HPDE6-E6E7 (cell line): ENCODE measurements at regions not wholly inside any gene's neighbourhood (a gene's known extent, or its start where the extent isn't known, plus 50 kb on each side); places are given as distances from the start of the nearest gene placed in this dataset.

ENCODE experiments used
- DNase-seq: peaks from one replicate; pipeline ENCODE4 v3.0.0; 2011; ENCODE audit warnings: missing footprints; ENCODE audit errors: extremely low spot score

DNA sequence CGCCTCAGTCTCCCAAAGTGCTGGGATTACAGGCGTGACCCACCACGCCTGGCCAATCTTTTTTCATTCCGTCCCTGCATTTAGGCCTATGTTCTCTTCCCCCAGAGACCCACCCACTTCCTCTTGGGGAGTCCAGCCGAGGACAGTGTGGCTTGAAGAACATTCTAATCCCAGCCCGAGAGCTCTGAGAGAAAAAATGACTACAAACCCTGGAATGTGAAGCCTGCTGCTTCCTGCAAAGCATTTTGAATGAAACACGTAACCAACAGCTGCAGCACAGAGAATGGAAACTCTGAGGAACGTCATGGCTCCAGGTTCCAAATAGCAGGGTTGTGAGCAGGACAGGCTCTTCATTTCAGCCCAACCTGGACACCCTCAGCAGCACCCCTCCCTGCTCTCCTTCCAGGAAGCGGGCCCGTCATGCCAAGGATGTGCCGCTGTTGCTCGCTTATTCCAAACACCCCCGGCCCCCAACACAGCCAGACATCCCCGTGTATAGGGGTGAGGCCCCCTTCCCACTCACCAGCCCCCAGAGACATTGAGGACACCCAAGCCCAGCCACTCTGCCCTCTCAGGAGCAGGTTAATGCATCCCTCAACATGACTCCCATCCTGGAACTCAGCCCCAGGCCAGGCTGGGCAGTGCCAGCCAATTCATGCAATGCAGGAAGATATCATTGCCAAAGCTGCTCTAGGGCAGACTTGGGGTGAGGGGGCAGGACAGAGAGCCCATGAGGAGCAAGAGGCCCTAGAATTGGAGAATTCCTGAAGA, 139.8 kb downstream of the ZFP36L2 start:
- peak; percentile 92 for DNase-seq

DNA sequence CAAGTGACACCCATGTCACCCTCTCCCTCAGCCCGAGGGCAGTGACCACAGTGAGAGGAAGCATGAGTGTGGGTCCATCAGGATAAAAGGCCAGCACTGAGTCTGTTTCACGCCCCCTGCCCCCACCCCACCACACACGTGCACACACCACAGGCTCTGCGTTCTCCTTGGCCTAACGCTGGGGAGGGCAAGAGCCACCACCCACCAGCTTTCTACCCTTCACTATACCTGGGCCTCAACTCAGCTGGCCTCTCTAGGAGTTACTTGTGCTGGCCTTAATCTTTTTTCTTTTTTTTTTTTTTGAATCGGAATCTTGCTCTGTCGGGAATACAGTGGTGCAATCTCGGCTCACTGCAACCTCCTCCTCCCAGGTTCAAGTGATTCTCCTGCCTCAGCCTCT, 140.5 kb downstream of the ZFP36L2 start:
- no peak for DNase-seq

DNA sequence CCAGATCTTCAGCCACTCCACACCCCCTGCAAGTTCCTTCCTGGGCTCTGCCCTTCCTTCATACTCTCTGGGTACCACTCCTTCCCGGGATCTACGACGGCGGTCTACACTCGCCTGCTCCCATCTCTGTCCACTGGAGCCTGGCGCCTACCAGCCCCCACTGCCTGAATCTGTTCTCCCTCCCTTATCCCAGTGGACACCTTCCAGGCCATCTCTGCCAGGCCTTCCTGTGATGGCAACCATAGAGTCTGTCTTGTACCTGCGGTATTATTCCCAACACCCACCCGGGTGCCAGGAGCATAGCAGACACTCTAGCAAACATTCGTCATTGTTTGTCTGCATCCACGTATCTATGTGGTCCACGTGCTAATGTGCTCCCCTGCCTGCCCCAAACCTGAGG, 140.9 kb downstream of the ZFP36L2 start:
- no peak for DNase-seq

DNA sequence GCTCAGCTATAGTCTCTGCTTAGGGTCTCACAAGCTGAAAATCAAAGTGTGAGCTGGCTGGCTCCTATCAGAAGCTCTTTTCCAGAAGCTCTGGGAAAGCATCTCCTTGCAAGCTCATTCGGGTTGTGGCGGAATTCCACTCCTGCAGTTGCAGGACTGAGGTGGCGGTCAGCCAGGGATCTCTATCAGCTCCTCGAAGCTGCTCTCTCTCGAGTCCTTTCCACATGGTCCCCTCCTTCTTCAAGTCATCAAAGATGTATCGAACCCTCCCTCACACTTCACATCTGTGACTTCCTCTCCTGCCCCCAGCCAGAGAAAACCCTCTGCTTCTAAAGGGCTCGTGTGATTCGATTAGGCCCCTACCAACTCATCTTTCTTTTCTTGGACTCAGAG, 141.7 kb downstream of the ZFP36L2 start:
- no peak for DNase-seq

DNA sequence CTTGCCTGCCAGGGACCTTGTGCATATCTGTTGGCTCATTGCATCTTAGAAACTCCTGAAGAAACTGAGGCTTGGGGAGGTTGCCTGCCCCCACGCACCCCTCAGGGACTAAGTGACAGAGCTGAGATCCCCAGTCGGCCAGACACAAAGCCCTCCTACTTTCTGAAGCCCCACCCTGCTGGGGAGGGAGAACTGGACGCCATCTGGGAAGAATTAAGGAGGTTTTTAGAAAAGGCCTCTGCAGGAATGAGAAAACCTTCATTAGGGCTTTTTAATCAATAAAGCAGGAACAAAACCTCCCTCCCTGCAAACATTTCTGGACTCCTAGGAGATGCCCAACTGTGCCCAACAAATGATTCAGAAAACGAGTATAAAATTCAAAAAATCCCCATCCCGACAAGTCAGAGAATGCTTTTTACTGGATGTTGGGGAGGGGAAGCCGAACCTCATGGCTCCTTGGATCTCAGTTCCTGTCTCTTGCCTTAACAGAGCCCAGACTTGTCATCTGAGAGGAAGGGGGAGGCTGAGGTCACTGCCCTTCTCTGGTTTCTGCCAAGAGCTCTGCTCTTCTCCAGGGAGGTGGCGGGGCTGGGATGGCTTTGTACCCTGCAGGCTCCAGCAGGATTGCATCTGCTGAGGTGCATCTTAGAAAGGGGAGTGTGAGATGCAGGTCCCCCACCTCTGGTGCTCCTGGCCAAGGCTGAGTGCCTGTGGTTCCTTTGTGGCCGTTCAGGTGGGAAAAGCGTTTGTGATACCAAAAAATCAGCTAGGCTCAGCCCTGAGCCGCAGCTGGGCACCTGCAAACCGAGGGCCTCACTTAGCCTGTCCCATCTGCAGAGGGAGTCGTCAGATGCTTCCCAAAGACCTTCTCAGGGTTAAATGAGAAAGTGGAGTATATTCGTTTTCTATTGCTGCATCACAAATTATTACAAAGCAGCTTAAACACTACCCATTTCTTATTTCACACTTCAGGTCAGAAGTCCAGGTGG, 142.4 kb downstream of the ZFP36L2 start:
- DNase-seq, result peak; percentile 54

DNA sequence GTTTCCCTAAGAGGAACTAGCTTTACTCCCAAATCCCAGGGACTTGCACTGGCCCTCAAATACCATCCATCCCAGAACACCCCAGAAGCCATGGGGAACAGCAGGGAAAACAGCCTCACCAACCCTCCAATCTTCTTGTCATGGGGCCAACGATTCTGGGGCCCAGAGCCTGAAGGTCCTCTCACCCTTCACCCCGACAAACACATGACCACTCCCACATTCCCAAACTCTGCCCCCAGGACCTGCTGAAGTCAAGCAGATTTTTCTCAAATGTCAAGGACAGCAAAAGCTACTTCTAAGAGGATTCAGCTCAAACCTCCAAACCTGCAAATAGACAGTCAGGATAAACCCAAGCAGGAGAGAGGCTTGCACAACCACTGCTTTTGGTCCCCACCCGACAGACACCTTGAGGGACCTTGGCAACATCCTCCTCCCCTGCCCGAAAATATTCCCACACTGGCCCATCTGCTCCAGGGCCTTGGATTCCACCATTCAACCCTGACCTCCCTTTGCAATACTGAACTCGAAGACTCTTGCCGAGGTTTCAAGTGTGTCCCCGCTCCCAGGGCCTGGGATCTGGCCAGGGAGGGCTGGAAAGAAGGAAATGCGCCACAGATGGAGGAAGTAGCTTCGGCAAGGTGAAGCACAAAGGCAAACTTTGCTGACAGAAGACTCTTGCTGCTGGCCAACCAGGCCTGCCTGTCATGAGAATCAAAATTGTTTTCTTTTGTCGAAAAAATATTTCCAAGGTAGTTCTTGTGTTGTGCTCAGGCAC, 143.3 kb downstream of the ZFP36L2 start:
- DNase-seq, result no peak

DNA sequence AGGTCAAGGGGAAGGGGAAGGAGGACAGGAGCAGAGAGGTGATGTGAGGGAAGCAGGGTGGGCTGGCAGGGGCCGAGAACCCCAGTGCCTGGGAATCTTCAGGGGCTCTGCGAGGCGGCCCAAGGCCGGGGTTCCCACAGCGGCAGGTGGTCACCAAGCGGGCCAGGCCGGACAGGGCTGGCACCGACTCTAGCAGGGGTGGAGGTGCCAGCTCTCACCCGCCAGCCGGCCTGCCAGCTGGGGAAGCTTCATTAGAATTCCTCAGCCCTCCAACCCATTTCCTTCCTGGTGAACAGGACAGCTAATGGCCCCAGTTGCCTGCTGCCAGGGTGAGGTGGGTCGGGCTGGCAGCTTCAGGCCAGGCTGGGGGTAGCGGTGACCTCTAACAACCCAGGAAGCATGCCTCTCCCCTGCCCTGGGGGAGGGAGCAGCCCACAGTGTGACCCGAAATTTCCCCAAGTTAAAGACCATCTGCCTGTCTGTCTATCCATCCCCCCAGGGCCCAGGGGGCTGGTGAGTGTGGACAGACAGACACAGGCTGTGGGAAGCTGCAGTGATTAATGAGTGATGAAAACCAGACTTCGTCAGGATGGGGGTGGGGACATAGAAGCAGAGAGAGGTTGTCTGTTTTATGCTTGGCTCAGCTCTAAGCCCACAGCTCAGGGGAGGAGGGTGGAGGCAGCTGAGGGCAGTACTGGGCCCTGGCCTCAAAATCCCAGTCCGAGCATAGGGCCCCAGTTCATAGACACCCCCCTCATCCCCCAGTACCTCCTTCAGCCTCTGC, 144.1 kb downstream of the ZFP36L2 start:
- no peak for DNase-seq

DNA sequence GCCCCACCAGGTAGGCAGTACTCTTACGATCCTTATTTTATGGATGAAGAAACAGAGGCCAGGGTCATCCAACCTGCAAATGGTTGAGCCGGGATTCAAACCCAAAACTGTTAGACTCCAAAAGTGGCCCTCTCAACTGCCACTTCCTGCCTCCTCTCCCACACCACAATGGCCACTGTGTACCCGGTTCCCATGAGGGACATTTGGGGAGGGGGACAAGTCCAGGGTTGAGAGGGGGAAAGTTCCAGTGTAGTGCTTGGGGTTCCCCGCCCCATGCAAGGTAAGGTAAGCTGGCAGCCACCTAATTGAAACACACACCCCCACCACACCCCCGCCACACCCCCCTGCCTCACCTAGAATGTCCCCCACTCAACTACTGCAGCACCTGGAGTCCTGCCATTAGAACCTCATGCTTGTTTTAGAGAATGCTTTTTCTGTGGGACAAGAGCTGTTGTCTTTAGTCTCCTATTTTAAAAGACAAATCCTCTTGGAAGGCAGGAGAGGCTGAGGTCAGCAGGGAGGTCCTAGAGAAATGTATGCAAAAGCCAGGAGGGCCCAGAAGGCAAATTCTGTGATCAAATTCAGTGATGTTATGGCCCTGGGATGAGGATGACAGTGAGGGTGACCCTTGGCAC, 145.2 kb downstream of the ZFP36L2 start:
- no peak for DNase-seq

DNA sequence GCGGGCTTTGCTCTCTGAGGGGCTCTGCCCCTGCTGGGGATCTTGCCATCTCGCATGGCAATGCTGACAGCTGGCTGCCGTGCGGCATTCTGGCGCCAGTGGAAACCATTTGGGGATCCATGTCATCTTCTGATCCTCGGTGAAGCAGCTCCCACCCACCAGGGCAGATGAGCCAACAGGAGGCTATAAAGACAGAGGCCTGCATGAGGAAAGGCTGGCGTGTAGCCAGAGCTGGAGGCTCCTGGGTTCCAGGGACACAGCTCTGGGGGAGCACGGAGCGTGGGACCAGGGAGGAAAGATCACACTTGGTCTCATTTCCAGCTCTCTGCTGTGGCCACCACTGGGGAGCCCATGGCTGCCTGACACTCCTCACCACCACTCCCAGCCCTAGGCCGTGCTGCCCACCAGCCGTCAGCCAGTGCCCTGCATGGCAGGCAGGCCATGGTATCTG, 145.8 kb downstream of the ZFP36L2 start:
- no peak for DNase-seq

DNA sequence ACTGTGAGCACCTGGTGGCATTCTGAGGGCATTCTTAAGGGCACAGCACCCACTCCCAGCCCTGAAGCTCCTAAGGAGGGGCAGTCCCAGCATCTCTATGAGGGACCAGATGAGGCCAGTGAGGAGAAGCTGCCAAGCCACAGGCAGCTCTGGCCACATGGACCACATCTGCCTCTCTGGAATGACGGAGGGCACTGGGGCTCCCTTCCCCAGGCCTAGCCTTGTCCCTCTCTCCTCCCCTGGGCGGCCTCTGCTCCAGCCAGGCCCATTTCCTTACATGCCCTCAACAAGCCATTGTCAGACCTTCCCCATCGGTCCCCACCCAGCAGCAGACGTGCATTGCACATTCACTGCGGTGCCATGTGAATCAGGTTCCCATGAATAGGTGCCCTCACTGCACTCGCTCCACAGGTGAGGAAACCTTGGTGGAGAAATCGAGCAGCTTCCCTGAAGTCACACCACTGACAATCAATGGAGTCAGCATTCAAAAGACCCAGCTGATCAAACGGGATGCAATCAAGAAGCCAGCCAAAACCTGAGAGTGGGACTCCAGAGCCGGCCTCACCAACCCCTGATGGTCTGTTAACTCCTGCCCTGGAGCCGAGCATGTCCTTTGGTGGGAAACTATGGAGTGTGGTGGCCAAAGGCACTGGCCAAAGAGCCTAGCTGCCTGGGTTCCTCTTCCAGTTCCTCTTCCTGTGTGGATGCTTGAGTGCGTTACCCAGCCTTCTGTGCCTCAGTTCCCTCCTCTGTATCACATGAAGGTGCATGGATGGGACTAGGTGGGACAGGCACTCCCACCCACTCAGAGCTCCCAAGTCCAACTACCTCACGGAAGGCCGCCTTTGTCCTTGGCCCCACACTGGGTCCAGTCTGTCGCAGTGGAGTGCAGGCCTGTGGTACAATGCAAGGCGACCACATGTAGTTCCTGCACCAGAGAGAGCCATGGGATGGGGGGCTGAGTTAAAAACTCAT, 147.3 kb downstream of the ZFP36L2 start:
- DNase-seq, result no peak

DNA sequence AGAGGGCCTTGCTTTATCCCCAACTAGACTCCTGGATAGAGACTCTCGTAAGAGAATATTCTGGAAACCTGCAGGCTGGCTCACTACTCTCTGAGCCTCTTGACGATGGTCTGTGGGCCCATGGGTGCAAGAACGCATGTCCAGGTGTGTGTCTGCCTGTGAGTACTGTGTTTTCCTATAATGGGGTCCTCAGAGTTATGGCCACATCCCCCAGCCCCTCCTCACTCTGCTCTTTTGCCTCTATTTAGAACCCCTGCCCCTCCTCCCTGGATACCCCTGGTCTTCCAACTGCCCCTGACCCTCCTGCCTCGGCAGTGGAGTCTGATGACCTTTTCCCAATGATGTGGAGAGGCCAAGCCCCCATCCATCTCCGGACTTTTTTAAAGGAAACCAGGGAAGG, 148.1 kb downstream of the ZFP36L2 start:
- DNase-seq, result no peak

DNA sequence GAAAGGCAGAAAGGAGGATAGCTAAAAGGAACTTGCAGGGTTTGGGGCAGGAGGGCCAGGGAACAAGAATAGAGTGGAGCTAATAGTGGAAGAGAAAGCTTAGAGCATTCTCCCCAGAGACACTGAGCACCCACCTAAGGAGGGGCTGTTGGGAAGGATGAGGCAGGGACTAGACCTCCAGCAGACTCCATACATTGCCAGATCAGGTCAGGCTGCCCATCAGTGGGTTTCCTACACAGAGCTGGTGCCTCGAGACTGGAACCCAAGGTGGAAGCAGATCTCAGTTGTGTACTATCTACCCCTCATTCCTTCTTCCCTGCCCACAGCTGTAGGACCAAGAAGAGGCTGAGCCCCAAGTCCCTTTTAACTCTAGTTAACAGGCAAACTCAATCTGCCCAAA, 148.5 kb downstream of the ZFP36L2 start:
- DNase-seq, result no peak

DNA sequence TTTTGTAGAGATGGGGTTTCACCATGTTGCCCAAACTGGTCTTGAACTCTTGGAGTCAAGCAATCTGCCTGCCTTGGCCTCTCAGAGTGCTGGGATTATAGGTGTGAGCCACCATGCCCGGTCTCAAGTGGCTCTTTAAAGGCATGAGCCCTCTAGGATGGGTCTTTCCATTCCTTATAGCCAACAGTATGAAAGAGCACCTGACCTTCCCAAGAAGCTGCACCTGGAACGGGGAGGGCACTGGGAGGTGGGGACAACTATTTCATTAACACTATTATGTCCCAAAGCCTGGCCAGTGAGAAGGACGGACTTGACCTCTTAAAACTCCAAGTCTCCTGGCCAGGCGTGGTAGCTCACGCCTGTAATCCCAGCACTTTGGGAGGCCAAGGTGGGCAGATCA, 149.7 kb downstream of the ZFP36L2 start:
- no peak for DNase-seq

DNA sequence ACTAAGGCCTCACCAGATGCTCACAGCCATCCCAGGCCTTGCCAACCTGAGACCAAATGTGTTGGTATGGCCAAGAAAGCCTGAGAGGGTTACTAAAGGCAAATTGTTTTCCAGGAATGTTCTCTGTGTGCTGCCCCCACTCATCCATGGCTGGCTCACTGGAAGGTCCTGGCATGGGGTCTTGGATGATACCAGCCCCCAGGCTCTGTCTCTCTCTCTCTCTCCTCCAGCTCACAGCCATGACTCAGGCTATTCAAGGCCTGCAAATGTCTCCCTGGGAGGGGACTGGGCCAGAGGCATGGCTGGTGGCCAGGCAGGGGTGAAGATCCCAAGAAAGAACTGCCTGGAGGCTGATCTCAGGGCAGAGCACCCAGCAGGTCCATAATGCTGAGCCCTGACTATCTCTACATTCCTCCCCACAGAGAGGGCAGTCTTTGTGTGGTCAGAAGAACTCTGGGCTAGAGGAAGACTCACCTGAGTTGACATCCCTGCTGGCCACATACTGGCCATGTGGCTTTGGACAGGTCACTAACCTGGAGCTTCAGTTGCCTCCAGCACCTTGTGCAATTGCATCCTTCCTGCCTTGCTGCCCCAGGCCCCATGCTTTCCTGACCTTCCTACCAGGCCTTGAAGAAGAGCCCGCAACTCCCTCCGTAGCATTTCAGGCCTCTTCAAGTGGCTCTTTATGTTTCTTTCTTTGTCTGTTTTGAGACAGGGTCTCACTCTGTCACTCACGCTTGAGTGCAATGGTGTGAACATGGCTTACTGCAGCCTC, 150.4 kb downstream of the ZFP36L2 start:
- DNase-seq, result no peak

DNA sequence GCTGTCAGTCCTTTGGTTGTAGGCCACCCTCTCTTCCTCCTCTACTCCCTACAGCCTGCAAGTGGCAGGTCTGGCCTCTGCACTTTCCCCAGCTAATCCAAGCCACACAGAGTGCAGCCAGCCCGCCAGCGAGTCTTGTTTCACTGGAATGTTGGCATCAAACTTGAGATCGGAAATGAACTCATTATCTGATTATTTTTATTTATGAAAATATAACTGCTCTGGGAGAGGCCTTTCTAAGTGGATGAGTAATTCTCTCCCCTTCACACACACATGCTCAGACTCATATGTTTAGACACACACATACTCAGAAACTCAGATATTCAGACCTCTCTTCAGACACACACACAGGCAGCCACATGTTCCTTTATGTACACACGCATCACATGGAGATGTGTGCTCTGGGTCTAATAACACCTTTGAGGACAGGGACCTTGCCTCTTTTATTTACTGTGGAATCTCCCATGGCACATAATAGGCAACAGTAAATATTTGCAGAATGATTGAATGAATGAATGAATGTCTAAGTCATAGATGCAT, 151.3 kb downstream of the ZFP36L2 start:
- peak; percentile 85 for DNase-seq

DNA sequence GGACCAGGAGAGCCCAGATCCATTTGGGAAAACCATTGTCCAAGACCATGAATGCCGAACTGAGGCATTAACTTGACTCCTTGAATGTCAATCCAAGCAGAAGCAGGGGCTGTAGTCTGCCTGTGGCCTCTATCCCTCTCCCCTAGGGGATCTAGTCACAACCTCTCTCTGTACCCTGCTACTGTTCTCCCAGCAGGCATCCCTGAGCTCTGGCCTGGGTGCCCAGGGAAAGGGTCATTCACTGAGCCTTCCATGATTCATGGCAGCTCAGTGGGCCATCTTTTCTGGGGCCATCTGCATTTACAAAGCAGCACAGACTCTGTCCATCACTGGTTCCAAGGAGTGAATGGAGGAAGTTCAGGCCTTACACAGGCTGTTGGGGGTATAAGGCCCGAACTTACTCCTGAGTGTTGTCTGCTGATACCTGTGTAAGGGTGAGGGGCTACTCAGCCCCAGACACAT, 151.8 kb downstream of the ZFP36L2 start:
- DNase-seq, result no peak

DNA sequence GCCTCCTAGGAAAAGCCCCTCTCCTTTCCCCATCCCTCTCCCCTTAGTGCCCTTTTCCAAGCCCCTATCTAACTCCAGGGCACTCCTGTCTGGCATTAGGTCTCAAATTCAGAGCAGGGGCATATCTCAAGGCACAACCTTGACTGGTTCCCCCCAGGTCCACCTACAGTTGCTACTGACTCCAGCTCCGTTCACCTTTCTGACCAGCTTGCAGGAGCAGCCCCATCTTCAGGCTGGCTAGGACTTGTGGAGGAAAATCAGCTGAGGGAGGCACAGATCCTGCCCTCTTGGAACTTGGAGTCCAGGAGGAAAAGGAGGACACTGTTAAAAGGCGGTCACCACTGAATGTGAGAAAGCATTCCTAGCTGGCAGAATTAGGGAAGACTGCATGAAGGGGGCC, 152.4 kb downstream of the ZFP36L2 start:
- DNase-seq, result no peak

DNA sequence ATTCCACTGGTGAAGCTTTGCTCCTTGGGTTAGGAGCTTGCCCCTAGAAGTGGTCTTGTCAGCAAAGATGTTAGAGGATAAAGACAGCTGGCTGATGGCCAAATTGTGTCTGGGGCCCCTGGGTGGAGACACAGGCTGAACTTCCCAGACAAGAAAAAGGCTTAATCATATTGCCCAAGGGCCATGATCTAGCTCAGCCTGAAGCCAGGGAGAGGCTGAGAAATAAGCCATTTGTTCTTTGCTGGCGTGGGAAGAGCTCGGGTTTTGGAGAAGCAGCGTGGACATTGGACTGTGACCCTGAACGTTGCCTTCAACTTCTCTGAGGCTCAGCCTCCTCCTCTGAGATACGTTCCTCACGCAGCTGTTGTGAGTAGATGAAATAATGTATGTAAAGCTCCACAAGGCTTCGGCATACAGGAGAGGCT, 153.0 kb downstream of the ZFP36L2 start:
- DNase-seq, result peak; percentile 52
